ENCODE measurements at regions not wholly inside any gene's neighbourhood (a gene's known extent, or its start where the extent isn't known, plus 50 kb on each side); places are given as distances from the start of the nearest gene placed in this dataset.
"Not testable (repeated sequence)": the region's sequence is repeated elsewhere in the genome, so short reads cannot be mapped to it uniquely, and the experiment has no call there.

DNA sequence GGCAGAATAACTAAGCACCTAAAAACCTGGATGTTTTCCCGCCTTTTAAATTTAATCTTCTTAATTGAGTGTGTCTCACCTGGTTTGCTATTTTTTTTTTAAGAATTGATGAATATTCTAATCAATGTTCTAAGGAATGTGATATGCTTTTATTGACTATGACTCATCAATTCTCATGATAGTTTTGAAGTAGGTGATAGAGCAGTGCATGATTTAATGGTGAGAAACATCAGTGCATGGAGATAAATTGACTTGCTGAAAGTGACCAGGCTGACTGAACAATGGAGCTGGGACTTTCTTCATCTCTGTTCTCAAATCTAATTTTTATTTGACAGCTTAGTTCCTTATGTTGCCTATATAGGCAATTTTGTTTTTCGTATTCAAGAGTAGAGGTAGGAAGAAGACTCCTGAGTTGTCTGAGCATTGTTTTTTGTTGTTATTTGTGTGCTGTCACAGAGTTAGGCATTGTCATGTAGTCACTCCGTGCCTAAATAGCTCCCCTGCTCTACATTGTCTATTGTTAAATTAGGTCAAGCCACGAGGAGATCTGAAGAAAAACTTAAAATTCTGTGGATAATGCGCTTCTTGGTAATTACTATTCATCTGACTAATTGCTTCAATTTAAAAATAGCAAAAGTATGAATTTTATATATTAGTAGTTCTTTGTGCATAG lies 59.0 kb upstream of the NUTM2F start:
- DNase-seq, result not testable (repeated sequence)

DNA sequence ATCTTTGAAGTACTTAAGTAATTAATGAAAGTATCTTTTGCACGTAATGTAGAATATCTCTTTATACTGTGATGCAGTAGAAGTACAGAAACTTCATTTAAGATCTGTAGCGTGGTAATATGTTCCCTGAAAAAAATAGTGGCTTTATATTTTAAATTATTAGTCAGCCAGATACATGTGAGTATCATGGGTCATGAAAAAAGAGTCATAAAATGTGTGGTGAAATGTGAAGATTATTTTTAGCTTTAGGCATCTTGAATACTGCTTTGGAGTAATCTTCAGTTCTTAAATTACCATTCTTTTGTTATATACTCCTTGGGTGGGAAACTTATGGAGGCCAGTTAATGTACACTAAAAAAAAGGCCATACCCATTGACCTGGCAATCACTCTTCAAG lies 59.6 kb upstream of the NUTM2F start:
- not testable (repeated sequence) for DNase-seq

DNA sequence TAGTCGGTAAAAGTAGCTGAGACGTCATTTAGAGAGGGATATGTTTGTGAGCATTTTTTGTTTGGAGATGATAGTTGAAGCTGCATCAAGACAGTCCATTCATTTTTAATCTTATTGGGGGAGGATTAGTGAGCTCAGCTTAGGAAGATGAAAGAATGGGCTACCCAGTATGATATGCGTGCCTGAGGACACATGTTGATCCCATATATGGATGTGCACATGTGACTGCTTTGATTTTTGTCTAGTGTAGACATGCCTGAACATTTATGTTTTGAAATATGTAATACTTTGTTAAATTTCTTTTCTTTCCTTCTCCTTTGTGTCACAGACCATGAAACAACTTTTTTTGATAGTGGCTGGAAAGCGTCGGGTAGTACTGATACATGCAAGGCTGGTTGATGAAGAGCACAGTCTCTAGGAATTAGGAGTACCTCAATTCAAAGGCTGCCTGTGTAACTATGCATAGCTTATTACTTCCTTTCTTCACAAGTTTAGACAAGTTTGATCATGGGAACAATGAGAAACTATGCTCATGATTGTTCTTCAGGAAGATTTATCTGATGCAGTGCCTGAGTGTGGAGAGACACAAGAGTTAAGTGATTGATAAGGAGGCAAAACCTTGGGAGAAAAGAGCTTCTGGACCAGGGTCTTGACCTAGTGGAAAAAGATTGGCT lies 62.1 kb upstream of the NUTM2F start:
- DNase-seq, result not testable (repeated sequence)

DNA sequence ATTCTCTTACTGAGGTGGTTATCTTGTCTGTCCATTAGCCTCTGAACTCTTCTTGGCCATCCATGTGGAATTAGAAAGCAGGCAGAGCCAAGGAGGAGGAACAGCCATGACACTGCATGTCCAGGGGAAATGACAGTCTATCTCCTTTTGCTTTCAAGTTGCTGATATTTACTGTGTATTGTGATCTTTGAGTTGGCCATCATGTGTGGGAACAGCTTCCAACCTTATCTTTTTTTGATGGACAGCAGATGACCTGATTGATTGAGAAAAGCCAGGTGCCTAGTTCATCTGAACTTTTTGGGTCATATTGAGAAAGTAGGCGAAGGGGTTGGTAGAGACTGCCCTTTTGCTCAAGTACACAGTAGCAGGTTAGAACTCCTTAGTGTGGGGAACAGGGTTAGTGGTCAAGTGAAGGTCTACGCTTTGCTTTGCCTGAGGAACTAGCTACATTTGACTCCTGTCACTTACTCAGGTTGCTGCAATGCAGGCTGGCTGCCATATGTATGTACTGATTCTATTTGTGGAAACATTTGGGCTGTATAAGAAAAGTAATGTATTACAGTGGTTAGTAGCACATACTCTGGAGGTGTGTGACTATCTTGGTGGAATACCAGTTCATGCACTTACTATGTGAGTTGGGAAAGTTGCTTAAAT lies 64.7 kb upstream of the NUTM2F start:
- DNase-seq, result not testable (repeated sequence)

DNA sequence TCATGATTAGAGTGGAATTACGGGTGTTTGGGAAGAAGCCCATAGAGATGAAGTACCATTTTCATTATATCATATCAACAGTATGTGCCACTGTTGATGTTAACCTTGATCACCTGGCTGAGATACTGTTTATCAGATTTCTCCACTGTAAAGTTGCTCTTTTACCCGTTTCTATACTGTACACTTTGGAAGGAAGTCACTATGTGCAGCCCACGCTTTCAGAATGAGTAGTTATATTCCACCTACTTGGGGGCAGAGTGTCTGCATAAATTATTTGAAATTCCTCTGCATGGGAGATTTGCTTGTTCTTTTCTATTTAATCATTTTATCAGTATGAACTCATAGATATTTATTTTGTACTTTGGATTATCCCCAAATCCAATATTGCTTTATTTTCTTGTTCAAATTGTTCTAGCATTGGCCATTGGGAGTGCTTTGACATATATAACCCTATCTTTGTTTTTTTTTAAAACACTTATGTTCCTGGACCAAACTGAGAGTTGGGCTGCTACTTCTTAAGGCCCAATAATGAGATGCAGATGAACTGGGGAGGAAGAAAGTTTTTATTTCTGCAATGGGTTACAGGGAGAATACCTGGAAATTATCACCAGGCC lies 69.4 kb upstream of the NUTM2F start:
- DNase-seq, result not testable (repeated sequence)

DNA sequence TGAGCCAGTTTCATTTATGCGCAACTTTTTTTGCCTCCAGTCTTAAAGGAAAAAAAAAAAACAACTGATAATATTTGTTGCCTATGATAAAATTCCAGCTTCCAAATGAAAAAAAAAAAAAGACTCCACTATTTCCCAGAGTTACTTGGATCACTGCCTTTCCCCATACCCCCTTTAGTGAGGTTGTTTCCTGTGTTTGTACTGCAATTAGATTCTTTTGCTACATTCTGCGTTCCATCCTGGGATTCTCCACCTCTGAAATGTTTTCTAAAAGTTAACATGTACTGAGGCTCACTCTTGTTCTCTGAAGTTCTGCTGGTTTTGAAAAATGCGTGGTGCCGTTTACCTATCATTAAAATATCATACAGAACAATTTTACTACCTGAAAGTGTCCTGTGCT lies 72.0 kb upstream of the NUTM2F start:
- DNase-seq, result not testable (repeated sequence)

DNA sequence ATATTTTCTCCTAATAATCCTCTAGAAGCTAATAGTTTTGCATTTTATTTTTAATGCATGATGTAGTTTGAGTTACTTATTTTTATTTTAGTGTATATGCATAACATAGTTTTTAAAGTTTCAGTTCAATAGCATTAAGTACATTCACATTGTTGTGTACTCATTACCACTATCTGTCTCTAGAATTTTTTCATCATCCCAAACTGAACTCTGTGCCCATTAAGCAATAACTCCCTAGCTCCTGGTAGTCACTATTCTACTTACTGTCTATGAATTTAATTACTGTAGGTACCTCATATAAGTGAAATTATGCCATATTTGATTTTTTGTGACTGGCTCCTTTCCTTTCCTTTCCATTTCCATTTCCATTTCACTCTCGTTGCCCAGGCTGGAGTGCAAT lies 74.4 kb upstream of the NUTM2F start:
- not testable (repeated sequence) for DNase-seq

DNA sequence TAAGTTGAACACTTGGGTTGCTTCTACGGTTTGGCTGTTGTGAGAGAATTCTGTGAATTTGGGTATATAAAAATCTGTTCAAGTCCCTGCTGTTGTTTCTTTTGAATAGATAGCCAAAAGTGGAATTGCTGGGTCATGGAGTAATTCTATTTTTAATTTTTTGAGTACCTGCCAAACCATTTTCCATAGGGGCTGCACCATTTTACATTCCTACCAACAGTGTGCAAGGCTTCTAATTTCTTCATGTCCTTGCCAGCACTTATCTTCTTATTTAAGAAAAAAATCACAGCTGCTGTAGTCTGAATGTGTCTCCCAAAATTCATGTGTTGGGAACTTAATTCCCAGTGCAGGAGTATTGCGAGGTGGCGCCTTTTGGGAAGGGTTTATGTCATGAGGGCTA lies 75.1 kb upstream of the NUTM2F start:
- DNase-seq, result not testable (repeated sequence)

DNA sequence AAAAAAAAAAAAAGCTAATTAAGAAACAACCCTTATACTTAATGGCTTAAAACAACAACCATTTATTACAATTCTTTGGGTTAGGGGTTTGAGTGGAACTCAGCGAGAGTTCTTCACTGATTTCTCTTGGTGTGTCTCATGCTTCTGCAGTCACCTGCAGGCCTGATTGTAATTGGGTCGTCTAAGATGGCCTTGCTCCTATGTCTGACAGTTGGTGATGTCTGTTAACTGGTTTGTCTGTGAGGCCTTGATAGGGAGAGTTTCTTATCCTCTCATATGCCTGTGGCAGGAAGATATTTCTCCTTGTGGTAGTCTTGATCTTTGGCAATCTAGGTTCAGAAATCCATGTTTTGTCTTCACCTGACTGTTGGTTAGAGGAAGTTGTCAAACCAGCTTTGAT lies 85.2 kb upstream of the NUTM2F start:
- not testable (repeated sequence) for DNase-seq

DNA sequence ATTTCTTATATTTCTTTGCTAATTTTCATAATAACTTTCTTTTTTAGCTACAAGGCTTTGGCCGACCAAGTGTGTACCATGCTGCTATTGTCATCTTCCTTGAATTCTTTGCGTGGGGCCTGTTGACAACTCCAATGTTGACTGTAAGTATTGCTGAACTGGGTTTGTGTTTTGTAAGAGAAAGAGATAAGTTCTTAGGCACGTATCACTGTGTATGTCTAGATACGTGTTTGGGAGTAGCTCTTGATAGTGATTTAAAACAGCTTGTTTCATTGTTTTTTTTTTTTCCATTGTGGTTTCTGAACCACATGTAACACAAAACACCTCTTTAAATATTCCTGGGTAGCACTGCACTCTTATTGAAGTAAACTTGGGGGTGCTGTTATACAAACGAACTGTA lies 86.7 kb upstream of the NUTM2F start:
- not testable (repeated sequence) for DNase-seq

DNA sequence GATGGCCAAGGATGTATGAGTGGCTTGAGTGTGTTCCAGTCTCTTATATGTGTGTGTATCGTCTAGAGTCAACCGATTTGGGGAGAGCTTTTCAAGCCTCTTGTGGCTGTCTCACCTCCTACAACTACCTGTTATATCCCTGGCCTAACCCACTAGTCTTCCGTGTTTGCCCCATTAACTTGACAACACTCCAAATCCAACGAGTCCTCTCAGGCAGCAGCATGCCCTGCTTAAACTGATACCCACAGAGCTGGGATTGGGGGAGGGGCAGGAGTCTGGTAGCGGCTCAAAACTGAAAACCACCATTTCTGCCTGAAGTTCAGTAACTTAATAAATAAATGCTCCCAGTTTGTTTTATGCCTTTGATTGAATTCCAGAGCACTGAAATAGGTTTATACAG lies 91.7 kb upstream of the NUTM2F start:
- DNase-seq, result not testable (repeated sequence)

DNA sequence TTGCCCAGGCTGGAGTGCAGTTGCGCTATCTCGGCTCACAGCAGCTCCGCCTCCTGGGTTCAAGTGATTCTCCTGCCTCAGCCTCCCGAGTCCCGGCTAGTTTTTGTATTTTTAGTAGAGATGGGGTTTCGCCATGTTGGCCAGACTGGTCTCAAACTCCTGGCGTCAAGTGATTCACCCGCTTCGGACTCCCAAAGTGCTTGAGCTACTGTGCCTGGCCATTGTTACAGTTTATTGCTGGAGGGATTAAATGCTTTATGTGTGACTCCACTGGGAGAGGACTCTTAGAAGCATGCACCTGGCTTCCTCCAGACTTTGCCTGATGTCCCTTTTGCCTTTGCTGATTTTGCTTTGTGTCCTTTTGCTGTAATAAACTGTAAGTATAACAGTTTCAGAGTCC lies 93.5 kb upstream of the NUTM2F start:
- not testable (repeated sequence) for DNase-seq

DNA sequence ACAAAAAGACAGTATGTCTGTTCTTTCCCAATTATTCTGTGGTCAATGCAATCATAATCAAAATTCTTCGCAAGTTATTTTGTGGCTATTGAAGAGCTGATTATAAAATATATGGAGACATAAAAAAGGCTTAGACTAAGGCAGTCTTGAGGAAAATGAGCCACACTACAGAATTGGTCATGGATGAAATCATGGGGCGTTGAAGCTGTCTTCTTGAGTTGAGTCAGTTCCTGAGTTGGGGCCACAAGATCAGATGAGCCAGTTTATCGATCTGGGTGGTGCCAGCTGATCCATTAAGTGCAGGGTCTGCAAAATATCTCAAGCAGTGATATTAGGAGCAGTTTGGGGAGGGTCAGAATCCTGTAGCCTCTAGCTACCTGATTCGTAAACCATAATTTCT lies 96.9 kb upstream of the NUTM2F start:
- DNase-seq, result not testable (repeated sequence)

DNA sequence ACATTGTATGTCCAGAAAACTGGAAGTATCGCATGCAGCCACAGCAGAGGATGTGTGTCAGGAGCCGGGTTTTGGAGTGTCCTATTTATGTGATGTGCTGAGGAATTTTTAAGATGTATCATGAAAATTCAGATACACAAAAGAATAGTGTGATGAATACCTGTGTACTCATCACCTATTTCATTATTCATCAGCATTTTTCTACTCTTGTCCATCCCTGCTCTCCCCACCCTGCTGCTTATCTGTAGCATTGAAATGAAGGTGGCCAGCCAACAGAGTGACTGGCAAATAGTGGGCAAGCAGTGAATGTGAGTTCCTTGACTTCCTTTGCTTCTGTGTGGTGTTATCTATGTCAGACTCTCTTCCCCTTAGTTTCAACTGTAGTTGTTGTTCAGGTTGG lies 108.7 kb upstream of the NUTM2F start:
- DNase-seq, result not testable (repeated sequence)

DNA sequence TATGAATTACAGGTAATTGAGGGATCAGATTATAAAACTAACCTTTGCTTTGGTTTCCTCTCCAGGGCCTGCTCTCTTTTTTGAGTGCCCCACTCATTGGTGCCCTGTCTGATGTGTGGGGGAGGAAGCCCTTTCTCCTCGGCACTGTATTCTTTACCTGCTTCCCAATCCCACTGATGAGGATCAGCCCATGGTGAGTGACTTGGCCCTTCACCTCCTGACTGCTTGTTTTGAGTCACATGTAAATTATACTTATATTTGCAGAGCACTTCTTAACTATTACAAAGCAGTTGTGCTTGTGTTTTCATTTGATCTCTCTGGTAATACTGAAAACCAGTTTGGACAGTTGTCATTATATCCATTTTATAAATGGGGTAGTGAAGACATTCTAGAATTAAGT lies 109.9 kb upstream of the NUTM2F start:
- not testable (repeated sequence) for DNase-seq

DNA sequence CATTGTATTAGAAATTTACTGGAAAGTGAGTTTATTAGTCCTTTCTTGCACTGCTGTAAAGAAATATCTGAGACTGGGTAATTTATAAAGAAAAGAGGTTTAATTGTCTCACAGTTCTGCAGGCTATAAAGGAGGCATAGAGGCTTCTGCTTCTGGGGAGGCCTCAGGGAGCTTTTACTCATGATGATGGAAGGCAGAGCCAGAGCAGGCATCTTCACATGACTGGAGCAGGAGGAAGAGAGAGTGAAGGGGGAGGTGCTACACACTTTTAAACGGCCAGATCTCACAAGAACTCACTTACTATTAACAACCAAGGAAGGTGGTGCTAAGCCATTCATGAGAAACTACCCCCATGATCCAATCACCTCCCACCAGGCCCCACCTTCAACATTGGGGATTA lies 112.7 kb upstream of the NUTM2F start:
- DNase-seq, result not testable (repeated sequence)

DNA sequence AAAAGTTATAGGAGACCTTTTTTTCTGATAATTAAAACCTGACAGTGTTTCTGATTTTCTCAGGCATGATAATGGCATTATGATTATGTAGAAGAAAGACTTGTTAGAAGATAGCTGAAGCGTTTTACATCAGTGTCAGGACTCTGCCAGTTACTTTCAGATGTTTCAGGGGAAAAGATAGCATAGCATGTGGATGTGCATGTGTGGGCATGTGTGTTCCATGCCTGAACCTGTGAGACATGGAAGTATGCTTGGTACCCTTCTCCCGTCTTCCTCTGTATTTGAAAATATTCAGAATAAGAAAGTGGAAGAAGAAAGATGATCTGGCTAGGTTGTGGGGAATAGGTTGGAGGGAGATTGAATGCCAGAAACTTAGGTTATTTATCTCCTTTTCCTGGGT lies 113.1 kb upstream of the PCAT7 start:
- no peak for DNase-seq

DNA sequence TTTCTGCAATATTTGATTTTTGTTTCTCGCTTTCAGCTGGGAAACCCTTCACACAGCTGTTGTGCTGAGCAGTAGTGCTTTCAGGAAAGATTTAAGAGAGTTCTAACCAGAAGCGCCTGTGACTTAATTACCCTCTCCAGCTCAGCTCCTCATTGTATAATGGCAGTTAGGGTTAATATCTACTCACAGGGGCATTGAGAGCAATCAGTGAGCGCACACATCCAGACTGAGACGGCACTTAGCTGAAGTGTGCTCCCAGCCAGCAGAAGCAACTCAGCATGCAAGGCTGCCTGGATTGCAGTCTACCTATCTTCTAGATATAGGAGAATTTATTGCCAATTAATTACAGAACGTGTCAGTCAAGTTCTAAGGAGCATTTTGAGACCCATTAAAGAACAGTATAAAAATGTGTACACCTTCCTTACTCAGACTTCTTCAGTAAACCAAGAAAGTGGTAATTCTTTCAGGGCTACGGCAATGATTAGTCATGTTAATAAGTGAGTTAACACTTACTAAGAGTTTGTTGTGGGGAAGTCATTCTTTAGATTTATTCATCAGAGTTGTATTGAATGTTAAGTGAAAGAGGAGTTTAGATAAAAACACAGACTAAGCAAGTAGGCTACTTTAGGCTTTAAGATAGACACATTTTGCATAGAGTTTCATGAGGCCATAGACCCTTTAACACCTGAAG lies 111.7 kb upstream of the PCAT7 start:
- DNase-seq, result no peak

DNA sequence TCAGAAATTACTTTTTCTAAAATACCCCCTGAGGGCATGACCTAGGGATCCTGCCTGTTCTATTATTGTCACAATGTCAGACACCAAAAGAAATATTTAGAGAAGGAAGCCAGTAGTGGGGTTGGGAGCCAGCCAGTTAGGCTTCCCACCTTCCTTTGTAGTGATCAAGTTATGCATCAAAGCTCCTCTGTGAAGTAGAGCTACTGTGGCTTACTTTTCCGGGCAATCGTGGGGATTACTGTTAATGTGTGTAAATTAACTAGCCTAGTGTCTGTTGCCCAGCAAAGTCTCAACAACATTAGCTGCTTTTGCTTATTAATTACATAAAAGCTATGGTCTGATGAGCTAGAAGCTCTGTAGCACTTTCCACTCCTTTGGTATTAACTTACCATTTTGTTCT lies 109.0 kb upstream of the PCAT7 start:
- DNase-seq, result no peak

DNA sequence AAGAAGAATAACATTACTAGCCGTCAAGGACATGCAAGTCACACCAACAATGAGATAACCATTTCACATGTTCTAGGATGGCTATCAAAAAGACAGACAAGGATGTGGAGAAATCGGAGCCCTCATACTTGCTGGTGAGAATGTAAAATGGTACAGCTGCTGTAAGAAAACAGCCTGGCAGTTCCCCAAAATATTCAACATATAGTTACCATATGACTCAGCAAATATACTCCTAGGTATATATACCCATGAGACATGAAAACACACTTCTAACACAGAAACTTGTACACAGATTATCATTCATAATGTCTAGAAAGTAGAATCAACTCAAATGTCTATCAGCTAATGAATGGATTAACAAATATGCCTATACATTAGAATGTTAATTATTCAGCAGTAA lies 105.4 kb upstream of the PCAT7 start:
- no peak for DNase-seq

DNA sequence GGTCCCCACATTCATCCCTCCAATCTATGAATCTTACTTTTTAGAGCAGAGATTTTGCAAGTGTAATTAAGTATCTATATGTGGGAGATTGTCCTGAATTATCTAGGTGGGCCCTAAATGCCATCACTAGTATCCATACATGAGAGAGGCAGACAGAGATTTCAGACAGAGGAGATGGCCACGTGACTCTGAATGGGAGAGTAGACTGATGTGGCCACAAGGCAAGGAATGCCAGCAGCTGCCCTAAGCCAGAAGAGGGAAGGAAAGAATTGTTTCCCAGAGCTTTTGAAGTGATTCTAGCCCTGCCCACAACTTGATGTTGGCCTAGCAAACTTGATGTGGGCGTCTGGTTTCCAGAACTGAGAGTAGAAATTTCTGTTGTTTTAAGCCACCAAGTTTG lies 90.1 kb upstream of the PCAT7 start:
- DNase-seq, result no peak

DNA sequence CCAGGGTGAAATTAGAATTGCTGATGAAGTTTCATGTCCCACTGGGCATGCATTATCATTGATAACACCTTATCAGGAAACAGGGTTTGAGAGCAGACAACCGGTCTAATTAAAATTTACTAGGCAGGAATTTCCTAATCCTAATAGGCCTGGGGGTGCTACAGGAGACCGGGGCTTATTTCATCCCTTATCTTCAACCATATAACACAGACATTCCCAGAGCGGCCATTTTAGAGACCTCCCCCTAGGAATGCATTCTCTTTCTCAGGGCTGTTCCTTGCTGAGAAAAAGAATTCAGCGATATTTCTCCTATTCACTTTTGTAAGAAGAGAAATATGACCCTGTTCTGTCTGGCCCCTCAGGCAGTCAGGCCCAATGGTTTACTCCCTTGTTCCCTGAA lies 82.8 kb upstream of the PCAT7 start:
- DNase-seq, result not testable (repeated sequence)
